Thymus (tissue), 11 donors: ENCODE measurements at regions not wholly inside any gene's neighbourhood (a gene's known extent, or its start where the extent isn't known, plus 50 kb on each side); places are given as distances from the start of the nearest gene placed in this dataset.
A peak's percentile ranks its signal among the peaks of the same experiment; 100 is the strongest.
"Not testable (repeated sequence)": the region's sequence is repeated elsewhere in the genome, so short reads cannot be mapped to it uniquely, and the experiment has no call there.

Experiments
- DNase-seq, 9 donors: peaks; one replicate each; pipeline ENCODE4 v3.0.0-alpha.2; 2013; ENCODE audit warnings: low spot score in 9 of 9, low read depth in 6 of 9, missing footprints in 1 of 9
- H3K27ac ChIP-seq, 2 donors: one replicate each; pipeline ENCODE4 v1.5.1; 2013; ENCODE audit warnings: control low read depth in 1 of 2, low read depth in 1 of 2, low read length in 1 of 2, mild to moderate bottlenecking in 1 of 2, moderate library complexity in 1 of 2
- H3K27me3 ChIP-seq, 2 donors: one replicate each; pipeline ENCODE4 v1.5.1; 2013; ENCODE audit warnings: low read length in 1 of 2; ENCODE audit not compliant: control insufficient read depth in 2 of 2, insufficient read depth in 1 of 2
- H3K36me3 ChIP-seq, 2 donors: one replicate each; pipeline ENCODE4 v1.5.1; 2013; ENCODE audit warnings: low read length in 1 of 2, mild to moderate bottlenecking in 1 of 2, moderate library complexity in 1 of 2; ENCODE audit not compliant: control insufficient read depth in 2 of 2, insufficient read depth in 2 of 2
- H3K4me1 ChIP-seq, 2 donors: one replicate each; pipeline ENCODE4 v1.5.1; 2013; ENCODE audit warnings: low read length in 2 of 2; ENCODE audit not compliant: control insufficient read depth in 2 of 2, insufficient read depth in 2 of 2
- H3K4me3 ChIP-seq, 2 donors: one replicate each; pipeline ENCODE4 v1.5.1; 2013; ENCODE audit warnings: low read length in 2 of 2, control low read depth in 1 of 2, mild to moderate bottlenecking in 1 of 2
- H3K9me3 ChIP-seq, 2 donors: one replicate each; pipeline ENCODE4 v1.5.1; 2013; ENCODE audit warnings: low read length in 1 of 2, mild to moderate bottlenecking in 1 of 2; ENCODE audit not compliant: control insufficient read depth in 2 of 2, insufficient read depth in 1 of 2
- WGBS: extraction: QIAGEN DNeasy Blood & Tissue Kit; methylation state at CpG from one replicate; pipeline ENCODE4 v1.1.7; 2013; 5-methylcytosine and 5-hydroxymethylcytosine counted together
- donor health status: healthy.

DNA sequence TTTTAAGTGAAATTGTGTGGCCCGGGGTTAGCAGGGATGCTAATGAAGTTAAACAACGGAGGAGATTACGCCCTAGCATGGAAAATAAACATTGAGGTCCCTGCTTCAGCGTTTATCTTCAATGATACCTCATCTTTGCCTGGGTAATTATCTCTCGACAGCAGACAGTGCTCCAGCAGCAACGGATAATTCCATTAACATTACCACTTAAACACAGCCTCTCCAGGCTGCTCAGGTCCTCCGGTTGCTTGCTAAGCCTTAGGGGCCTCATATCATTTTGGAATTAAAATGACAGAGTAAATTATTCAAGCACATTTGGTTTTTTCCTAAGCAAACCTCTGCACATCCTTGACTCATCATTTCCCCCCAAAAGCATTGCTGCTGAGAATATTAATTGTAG lies 281.5 kb upstream of the KLF3 start:
- no peaks in the 10 kb centered on the region for H3K9me3 ChIP-seq
- H3K36me3 ChIP-seq, result no peaks in the 10 kb centered on the region
- peaks cover 14 to 22% of the 10 kb centered on the region in 2 donors for H3K4me1 ChIP-seq
- WGBS, result 96% methylated on average over 7 of the region's 7 CpGs
- no peaks in the 10 kb centered on the region for H3K27me3 ChIP-seq
- DNase-seq, result no peak
- no peak overlapping the region for H3K4me3 ChIP-seq
- no peak overlapping the region for H3K27ac ChIP-seq

DNA sequence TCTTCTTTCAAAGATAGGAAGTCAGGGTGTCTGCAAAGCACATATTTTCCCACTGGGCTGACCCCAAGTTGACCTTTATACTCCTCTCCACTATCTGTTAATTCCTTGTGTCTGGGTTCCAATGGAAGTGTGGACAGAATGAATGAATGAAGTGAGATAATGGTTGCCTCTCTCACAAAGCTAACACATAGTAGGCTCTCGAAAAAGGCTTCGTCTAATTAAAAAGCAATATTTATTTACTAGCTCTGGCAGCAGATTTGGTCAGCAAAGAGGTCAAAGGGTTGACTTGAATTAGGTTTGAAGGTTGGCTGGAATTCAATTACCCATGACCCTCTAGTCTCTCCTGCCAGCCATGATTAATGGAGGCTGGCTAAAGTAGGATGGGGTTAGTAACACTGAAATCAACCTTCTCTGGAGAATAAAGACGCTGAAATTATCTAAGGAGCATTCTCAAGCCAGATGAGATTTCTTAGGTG lies 280.3 kb upstream of the KLF3 start:
- H3K4me1 ChIP-seq, result peaks cover 14 to 25% of the 10 kb centered on the region in 2 donors
- no peaks in the 10 kb centered on the region for H3K27me3 ChIP-seq
- DNase-seq, result no peak
- H3K4me3 ChIP-seq, result no peak overlapping the region
- H3K27ac ChIP-seq, result no peak overlapping the region
- H3K36me3 ChIP-seq, result no peaks in the 10 kb centered on the region
- no peaks in the 10 kb centered on the region for H3K9me3 ChIP-seq
- WGBS, result 94% methylated on average over 3 of the region's 3 CpGs

DNA sequence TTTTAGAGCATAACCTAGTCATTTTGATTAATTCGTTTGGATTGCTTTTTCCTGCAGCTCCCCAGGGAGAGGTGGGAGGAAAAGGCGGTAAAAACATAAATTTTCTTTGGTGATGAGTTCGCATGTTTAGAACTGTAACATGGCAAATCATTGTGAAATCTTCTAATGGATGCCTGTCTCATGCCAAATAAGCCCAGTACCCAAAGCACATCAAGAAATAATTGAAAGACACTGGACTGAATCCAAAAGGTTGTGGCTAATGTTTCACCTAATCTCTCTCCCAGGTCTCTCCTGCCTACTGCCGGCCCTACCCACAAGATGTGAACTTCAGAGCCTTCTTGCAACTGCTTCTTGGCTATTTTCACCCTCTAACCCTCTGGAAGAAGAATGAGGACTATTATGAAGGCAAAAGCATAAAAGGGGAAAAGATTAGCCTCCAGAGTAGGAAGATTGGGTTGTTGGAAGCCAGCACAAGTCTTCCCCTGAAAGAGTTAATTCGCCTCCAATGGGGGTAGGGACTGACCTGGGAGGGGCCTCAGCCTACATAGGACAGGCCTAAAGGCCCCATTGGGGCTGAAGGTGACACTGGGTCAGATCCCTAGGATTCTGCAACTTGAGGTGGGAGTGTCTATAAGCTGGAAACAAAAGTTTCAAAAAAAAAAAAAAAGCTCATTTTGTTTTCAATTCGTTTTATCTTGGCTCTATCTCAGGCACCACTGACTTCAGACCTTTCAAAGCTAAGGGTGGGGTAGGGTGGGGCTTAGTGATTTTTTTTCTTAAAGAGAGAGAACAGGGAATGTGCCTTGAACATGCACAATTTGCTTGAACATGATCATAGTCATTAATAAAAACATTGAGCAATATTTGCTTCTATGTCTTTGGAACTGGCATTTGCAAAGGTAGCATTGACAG lies 278.6 kb upstream of the KLF3 start:
- Histone ChIP-seq H3K4me3 (no peak overlapping the region), H3K9me3 (no peaks in the 10 kb centered on the region), H3K27ac (peak overlapping the region in 1 of 2 donors; percentile 36), H3K27me3 (no peaks in the 10 kb centered on the region), H3K4me1 (peaks cover 14 to 25% of the 10 kb centered on the region in 2 donors), H3K36me3 (no peaks in the 10 kb centered on the region)
- peak in 1 of 9 donors; percentile 43 for DNase-seq
- WGBS, result 62% methylated on average over 6 of the region's 6 CpGs

DNA sequence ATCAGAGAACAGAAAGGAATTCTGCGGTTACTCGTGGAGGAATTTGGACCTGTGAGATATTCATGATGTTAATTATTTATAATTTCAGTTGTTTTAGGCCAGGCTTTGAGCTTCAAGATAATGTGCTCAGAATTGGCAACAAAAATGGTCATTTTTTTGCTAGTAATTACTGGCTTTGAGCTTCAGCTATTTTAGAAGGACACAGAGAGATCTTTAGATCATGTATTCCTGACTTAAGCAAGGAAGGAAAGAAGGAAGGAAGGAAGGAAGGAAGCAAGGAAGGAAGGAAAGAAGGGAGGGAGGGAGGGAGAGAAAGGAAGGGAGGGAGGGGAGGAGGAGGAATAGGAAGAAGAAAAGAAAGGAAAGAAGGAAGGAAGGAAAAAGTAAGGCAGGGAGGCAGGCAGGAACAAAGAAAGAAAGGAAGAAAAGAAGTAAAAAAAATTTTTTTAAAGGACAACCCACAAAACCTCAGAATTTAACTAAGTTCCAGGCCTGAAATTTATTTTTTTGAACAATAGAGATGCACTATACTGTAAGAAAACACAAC lies 277.9 kb upstream of the KLF3 start:
- no peaks in the 10 kb centered on the region for H3K9me3 ChIP-seq
- H3K27ac ChIP-seq, result no peak overlapping the region
- peaks cover 14 to 25% of the 10 kb centered on the region in 2 donors for H3K4me1 ChIP-seq
- DNase-seq, result no peak
- no peaks in the 10 kb centered on the region for H3K27me3 ChIP-seq
- no peak overlapping the region for H3K4me3 ChIP-seq
- 90% methylated on average over 2 of the region's 2 CpGs for WGBS
- no peaks in the 10 kb centered on the region for H3K36me3 ChIP-seq

DNA sequence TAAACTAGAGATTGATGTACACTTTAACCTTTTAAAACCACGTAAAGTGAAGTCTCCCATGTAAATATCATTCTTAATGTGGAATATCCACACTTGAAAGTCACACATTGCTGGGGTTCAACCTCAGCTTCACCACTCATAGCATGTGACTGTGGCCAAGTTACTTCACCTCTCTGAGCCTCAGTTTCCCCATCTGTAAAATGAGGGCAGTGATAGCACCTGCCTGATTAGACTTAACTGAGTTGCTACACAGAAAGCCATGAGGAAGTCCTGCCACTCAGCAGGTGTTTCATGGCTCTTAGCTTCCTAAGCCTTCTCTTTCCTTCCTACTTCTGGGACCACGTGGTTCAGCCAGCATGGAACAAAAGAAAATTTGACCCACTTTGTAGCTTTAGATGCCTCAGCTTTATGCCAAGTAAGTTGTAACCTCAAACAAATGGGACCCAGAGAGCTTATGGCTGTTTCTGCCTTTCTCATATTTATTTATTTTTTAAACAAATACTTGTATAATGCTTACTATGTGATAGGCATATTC lies 277.3 kb upstream of the KLF3 start:
- H3K4me3 ChIP-seq, result no peak overlapping the region
- peak overlapping the region; percentile 41 to 60 for H3K27ac ChIP-seq
- H3K4me1 ChIP-seq, result peaks cover 14 to 25% of the 10 kb centered on the region in 2 donors
- 65% methylated on average over 2 of the region's 2 CpGs for WGBS
- no peaks in the 10 kb centered on the region for H3K27me3 ChIP-seq
- peak in 4 of 9 donors; percentile 8 to 49 (median 22) for DNase-seq
- H3K9me3 ChIP-seq, result no peaks in the 10 kb centered on the region
- no peaks in the 10 kb centered on the region for H3K36me3 ChIP-seq

DNA sequence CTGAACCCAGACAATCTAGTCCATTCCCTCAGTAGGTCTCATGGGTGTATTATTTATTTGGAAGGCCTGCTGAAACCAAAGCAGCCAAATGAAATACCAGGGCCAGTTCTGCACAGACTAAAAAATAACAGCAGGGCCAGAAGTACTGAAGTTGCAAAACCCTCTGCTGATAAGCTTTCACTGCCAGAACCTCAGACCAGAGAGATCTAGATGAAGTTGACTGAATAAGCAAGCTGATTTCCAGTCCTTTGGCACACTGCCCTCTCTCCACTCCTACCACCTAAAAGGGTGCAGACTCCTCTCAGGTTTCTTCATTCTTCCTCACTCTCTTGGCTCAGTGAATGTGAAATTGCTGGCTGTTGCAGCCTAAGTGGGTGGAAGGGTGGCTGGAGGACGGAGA lies 276.7 kb upstream of the KLF3 start:
- no peaks in the 10 kb centered on the region for H3K36me3 ChIP-seq
- peak in 1 of 9 donors; percentile 24 for DNase-seq
- H3K27me3 ChIP-seq, result no peaks in the 10 kb centered on the region
- WGBS, result 96% methylated on average over 1 of the region's 1 CpG
- H3K4me1 ChIP-seq, result peaks cover 14 to 25% of the 10 kb centered on the region in 2 donors
- H3K9me3 ChIP-seq, result peaks cover 0 to 3% of the 10 kb centered on the region in 2 donors
- H3K27ac ChIP-seq, result peak overlapping the region; percentile 31 to 41
- H3K4me3 ChIP-seq, result no peak overlapping the region

DNA sequence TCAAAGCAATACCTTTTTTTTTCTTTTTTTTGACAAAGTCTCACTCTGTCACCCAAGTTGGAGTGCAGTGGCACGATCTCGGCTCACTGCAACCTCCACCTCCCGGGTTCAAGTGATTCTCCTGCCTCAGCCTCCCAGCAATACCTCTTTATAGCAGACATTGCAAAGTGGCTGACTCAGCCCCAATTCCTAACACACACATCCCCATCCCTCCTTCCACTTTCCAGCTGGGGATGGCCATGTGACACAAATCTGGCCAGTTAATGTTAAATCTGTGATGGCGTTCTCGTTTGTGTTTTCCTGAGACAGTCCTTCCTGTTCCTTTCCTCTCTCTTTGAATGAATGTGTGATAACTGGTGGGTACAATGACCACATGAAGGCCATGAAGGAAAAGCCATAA lies 276.2 kb upstream of the KLF3 start:
- WGBS, result 95% methylated on average over 5 of the region's 5 CpGs
- Histone ChIP-seq H3K27ac (no peak overlapping the region), H3K4me3 (no peak overlapping the region), H3K36me3 (no peaks in the 10 kb centered on the region), H3K4me1 (peaks cover 14 to 23% of the 10 kb centered on the region in 2 donors), H3K27me3 (no peaks in the 10 kb centered on the region), H3K9me3 (peaks cover 0 to 8% of the 10 kb centered on the region in 2 donors)
- no peak for DNase-seq

DNA sequence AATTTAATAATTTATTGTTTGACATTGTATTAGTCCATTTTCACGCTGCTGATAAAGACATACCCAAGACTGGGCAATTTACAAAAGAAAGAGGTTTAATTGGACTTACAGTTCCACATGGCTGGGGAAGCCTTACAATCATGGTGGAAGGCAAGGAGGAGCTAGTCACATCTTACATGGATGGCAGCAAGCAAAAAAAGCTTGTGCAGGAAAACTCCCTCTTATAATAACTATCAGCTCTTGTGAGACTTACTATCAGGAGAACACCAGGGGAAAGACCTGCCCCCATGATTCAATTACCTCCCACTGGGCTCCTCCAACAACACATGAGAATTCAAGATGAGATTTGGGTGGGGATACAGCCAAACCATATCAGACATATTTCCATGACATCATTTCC lies 275.1 kb upstream of the KLF3 start:
- Histone ChIP-seq H3K9me3 (peaks cover 0 to 13% of the 10 kb centered on the region in 2 donors), H3K4me1 (peaks cover 14 to 23% of the 10 kb centered on the region in 2 donors)
- not testable (repeated sequence) for H3K4me3 ChIP-seq, DNase-seq, H3K27me3 ChIP-seq, H3K36me3 ChIP-seq, H3K27ac ChIP-seq
- 99% methylated on average over 1 of the region's 1 CpG for WGBS

DNA sequence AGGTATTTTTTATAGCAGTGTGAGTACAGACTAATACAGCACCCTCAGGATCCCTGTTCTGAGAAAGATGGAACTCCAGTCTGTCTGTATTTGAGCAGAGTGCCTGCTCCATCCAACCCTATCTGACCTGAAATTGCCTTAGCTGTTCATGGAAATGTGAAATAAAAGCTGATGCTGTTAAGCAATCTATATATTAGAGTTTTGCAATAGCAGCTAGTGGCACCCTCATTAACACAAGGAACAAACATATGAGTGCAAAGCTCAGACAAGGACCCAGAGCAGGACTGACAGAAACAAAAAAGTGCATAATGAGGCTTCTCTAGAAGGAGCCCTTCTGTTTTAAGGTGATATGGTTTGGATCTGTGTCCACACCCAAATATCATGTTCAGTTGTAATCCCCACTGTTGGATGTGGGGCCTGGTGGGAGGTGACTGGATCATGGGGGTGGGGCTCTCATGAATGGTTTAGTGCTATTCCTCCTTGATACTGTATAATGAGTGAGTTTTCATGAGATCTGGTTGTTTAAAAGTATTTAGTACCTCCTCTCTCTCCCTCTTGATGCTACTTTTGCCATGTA lies 272.9 kb upstream of the KLF3 start:
- peaks cover 8 to 14% of the 10 kb centered on the region in 2 donors for H3K4me1 ChIP-seq
- no peaks in the 10 kb centered on the region for H3K27me3 ChIP-seq
- no peak for DNase-seq
- no peak overlapping the region for H3K27ac ChIP-seq
- no peaks in the 10 kb centered on the region for H3K36me3 ChIP-seq
- H3K9me3 ChIP-seq, result peaks cover 0 to 13% of the 10 kb centered on the region in 2 donors
- no peak overlapping the region for H3K4me3 ChIP-seq
